HT-29 (cell line): ENCODE measurements at regions not wholly inside any gene's neighbourhood (a gene's known extent, or its start where the extent isn't known, plus 50 kb on each side); places are given as distances from the start of the nearest gene placed in this dataset.
"Not testable (repeated sequence)": the region's sequence is repeated elsewhere in the genome, so short reads cannot be mapped to it uniquely, and the experiment has no call there.

Experiments
- DNase-seq: peaks from one replicate; pipeline ENCODE4 v3.0.0-alpha.2; 2015; ENCODE audit warnings: low spot score

GRCh38 chr12:61264294-61264693 lies 995.9 kb upstream of the USP15 start:
- not testable (repeated sequence) for DNase-seq

GRCh38 chr12:61267474-61267873 lies 992.7 kb upstream of the USP15 start:
- no peak for DNase-seq

- DNase-seq = no peak
These were observed 987.8 kb upstream of the USP15 start for GRCh38 chr12:61272441-61272840.

GRCh38 chr12:61282790-61283575 lies 977.2 kb upstream of the USP15 start:
- no peak for DNase-seq

DNA sequence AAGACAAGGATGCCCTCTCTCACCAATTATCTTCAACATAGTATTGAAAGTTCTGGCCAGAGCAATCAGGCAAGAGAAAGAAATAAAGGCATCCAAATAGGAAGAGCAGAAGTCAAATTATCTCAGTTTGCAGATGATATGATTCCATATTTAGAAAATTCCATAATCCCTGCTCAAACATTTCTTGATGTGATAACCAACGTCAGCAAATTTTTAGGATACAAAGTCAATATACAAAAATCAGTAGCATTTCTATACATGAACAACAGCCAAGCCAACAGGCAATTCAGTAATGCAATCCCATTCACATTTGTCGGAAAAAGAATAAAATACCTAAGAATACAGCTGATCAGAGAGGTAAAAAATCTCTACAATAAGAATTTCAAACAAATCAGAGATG lies 969.7 kb upstream of the USP15 start:
- no peak for DNase-seq

GRCh38 chr12:61291647-61292046 lies 968.6 kb upstream of the USP15 start:
- no peak for DNase-seq

DNA sequence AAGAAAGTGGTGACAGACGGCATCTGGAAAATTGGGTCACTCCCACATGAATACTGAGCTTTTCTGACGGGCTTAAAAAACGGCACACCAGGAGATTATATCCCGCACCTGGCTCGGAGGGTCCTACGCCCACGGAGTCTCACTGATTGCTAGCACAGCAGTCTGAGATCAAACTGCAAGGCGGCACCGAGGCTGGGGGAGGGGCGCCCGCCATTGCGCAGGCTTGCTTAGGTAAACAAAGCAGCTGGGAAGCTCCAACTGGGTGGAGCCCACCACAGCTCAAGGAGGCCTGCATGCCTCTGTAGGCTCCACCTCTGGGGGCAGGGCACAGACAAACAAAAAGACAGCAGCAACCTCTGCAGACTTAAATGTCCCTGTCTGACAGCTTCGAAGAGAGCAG lies 966.2 kb upstream of the USP15 start:
- not testable (repeated sequence) for DNase-seq

GRCh38 chr12:61301817-61302216 lies 958.4 kb upstream of the USP15 start:
- DNase-seq = no peak

DNA sequence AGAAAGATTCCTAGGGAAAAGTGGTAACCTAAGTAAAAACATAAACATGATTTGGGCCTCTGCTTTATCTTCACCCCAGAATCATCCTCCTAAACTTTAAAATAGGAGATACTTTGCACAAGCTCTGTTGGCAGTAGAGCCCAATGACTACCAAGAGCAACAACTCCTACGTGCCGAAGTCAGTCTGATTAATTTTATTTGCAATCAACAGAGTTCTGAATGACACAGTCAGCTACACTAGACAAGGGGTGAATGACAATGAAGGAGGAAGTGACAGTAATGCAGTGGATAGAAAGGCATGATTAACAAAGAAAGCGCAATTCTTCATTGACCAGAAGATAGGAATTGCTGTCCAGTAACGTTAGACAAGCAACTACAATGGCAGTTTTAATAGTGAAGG lies 957.9 kb upstream of the USP15 start:
- DNase-seq = no peak

DNA sequence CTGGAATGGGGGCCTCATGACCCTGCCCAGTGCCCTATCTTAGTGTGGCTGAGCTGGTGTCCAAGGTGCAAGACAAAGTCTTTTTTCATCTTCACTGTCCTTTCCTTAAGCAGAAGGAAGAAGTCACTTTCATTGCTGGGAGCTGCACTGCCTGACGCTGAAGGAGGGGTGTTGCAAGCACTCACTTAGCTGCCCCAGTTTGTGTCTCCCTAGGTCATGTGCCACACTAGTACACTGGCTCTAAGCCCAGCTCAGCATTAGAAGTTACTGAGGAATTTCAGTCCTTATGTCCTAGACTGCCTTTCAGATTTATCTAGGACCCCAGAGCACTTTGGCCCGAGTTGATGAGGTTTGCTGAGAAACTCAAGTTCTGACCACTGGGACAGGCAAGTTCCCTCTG lies 952.0 kb upstream of the USP15 start:
- no peak for DNase-seq

DNA sequence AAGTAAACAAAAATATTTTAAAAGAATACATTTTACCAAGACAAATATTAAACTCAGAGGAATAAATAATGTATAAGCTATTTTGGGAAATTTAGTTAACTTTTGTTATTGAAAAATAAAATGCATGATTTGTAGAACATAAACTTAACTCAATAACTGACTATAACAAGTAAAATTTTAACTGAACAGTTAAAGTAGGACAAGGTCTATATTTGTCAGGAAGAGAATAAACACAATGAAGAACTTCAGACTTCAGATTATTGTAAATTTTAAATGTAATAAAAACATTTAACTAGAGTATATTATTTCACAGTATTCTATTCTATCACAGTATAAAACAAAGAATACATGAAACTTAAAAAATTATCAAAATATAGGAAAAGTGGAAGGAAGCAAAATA lies 948.8 kb upstream of the USP15 start:
- DNase-seq = no peak

- no peak for DNase-seq
These were observed 911.3 kb upstream of the USP15 start for GRCh38 chr12:61348871-61349270.

DNA sequence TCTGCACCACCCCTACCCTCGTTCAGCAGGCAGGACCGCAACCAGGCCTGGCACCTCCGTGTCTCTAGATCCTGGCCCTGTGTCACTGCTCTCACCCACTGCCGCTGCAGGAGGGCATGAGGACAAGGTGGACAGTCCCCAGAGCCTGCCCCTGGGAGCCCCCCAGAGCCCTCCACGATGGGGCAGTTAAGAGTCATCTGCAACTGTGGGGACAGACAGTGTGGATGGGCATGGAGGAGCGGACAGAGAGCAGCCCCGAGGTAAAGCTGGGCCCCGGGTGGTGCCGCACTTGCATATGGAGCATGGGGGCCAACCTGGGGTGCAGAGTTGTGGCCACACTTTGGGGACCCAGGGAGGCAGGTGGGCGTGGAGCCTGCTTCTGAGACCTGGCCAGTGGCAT lies 905.1 kb upstream of the USP15 start:
- no peak for DNase-seq

- DNase-seq = no peak
These were observed 903.7 kb upstream of the USP15 start for GRCh38 chr12:61356485-61356884.

- no peak for DNase-seq
These were observed 902.7 kb upstream of the USP15 start for GRCh38 chr12:61357496-61357895.

DNA sequence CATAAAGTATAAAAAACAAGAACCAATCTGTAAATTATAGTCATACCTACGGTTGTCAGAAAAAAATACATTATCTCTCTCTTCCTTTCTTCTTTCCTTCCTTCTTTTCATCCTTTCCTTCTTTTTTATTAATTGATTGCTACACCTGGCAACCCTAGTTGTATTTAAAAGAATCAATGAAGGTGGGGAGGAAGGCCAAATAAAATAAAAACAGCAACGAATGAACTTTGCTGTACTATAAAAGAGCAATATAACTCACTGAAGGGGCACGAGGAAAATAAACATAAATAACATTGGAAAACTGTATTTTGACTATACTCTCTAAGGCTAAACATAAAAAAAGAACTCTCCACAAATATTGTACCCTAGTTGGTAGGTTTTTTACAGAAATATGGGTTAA lies 898.2 kb upstream of the USP15 start:
- DNase-seq = no peak

- DNase-seq = no peak
These were observed 895.2 kb upstream of the USP15 start for GRCh38 chr12:61365001-61365400.

DNA sequence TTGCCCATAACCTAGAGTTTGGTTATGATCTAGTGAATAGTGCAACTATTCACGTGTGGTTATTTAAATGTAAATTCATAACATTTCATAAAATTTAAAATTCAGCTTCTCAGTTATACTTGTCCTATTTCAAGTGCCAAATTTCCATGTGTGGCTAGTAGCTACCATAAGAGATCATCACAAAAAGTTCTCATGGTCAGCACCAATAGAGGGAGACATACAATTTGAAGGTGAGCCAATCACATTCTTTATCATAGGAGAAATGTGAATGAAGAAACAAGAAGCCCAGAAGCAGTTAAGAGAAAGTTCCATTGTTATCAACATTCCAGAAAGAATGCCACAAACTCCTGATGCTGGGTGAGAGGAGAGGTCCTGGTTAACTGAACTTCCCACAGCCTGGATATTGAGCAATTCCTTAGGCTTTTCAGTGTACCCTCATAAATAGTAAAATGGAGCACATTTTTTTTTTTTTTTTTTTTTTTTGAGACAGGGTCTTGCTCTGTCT lies 892.9 kb upstream of the USP15 start:
- peak; percentile 16 for DNase-seq

DNA sequence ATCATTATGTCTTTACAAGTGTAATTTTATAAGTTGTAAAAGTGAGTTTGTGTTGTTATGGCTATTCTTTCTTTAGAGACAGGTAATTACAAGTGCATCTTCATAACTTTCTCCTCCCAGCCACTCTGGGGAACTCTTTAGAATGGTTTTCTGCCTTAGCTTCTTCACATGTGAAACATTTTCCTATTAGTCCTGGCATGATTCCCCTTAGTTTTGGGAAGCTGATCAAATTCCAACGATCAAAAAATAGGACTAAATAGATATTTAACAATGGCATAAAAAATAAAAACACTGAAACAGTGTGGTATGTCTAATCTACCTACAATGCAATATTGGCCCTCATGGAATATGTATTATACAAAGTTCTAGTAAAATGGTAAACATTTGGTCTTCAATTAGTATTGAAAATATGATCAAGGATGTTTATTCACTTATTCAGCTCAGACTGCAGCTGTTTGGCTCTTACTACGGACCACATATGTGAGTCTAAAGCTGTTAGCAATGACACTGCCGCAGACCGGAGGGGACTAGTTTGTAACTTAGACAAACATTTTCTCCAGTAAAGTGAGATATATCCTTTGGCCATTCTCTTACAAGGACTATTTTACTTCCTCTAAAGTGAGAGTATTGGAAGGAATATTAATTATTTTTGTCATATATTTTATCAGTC lies 890.8 kb upstream of the USP15 start:
- DNase-seq = no peak

- DNase-seq = no peak
These were observed 875.7 kb upstream of the USP15 start for GRCh38 chr12:61384511-61384910.

- DNase-seq = no peak
These were observed 874.4 kb upstream of the USP15 start for GRCh38 chr12:61385771-61386170.

GRCh38 chr12:61397668-61398067 lies 862.5 kb upstream of the USP15 start:
- no peak for DNase-seq

DNA sequence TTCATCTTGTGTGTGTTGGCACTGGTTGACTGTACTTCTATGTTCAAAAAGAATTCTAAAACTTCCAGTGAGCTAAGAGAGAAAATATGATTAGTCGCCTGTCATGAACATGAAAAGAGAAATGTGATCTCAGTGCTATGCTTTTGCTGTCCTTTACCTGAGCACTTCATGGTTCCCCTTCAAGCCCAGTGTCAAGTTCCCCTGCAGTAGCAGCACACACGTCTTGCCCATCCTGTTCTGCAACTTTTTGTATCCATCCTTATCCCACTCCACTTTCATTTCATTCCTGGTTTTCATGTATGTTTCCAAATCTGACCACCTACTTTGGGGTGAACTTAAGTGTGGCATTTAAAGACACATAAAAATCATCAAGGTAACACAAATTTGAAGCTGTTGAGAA lies 848.0 kb upstream of the USP15 start:
- DNase-seq = no peak
